ENCODE measurements at regions not wholly inside any gene's neighbourhood (a gene's known extent, or its start where the extent isn't known, plus 50 kb on each side); places are given as distances from the start of the nearest gene placed in this dataset.

- TF ChIP-seq POLR2A (IDR thresholded peaks at IDR 0.05; ENCODE audit: low read length), result no peak
- no peak for TF ChIP-seq GATA1 (IDR thresholded peaks at IDR 0.05; ENCODE audit: low read depth, low read length)
These were observed 246.4 kb upstream of the SLC7A11 start for GRCh38 chr4:138488533-138488932.
